ENCODE measurements at regions not wholly inside any gene's neighbourhood (a gene's known extent, or its start where the extent isn't known, plus 50 kb on each side); places are given as distances from the start of the nearest gene placed in this dataset.

DNA sequence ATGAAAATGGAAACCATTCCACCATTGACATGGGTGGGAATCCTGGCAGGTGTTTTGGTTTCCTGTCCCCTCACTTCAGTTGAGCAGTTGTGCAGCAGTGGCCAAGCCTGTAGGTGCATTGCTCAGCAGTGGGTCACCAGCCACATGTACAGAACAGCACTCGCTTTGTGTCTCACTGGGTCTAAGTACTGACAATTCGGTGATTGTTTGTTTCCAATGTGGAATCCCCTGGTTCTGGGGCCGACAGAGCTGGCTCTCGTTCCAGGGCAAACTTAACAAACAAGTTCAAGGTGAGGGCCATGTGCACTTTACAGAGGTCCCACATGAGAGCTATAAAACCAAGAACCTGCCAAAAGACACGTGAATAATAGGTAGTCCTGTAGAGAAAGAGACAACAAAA, 54.1 kb upstream of the SPATA13 start:
- TF ChIP-seq, protein P1, sequence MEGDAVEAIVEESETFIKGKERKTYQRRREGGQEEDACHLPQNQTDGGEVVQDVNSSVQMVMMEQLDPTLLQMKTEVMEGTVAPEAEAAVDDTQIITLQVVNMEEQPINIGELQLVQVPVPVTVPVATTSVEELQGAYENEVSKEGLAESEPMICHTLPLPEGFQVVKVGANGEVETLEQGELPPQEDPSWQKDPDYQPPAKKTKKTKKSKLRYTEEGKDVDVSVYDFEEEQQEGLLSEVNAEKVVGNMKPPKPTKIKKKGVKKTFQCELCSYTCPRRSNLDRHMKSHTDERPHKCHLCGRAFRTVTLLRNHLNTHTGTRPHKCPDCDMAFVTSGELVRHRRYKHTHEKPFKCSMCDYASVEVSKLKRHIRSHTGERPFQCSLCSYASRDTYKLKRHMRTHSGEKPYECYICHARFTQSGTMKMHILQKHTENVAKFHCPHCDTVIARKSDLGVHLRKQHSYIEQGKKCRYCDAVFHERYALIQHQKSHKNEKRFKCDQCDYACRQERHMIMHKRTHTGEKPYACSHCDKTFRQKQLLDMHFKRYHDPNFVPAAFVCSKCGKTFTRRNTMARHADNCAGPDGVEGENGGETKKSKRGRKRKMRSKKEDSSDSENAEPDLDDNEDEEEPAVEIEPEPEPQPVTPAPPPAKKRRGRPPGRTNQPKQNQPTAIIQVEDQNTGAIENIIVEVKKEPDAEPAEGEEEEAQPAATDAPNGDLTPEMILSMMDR (conservative IDR thresholded peaks at IDR 0.05), result no peak
- TF ChIP-seq ZFX (IDR thresholded peaks at IDR 0.05), result no peak
